Cardiac fibroblast (primary cell): ENCODE measurements at regions not wholly inside any gene's neighbourhood (a gene's known extent, or its start where the extent isn't known, plus 50 kb on each side); places are given as distances from the start of the nearest gene placed in this dataset.
"Not testable (repeated sequence)": the region's sequence is repeated elsewhere in the genome, so short reads cannot be mapped to it uniquely, and the experiment has no call there.

ENCODE experiments used
- DNase-seq, 2 donors: peaks; one replicate each; pipeline versions ENCODE4 v3.0.0 to v3.0.0-alpha.2; 2010; ENCODE audit warnings: low read depth in 2 of 2
- H3K4me3 ChIP-seq, 2 donors: replicated peaks in 1 of 2; 1 replicate in 1 of 2; 2 replicates in 1 of 2; pipeline ENCODE4 v1.5.1; 2011; ENCODE audit warnings: low read depth in 2 of 2, low read length in 2 of 2, mild to moderate bottlenecking in 2 of 2, moderate library complexity in 1 of 2
- TF ChIP-seq, protein P1 (sequence below): IDR thresholded peaks from one replicate; pipeline ENCODE4 v1.5.1; 2011; ENCODE audit warnings: low read depth, mild to moderate bottlenecking, low read length, inconsistent platforms

DNA sequence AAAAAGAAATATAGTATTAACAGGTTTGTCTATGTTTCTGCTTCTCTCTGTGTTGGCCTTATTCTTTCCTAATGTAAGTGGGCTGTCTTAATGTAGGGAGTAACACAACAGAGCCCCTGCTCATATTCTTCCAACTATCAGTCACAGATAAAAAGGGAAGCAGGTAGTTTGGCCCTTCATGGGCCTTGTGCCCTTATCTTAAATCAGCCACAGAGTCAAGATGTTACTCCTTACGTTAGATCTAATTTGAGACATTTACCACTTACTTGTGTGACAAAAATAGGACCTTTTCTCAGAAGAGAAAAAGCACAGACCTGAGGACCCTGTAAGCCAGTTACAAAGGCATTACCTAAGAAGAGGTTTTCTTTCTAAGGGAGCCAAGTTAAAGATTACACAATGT is 589.0 kb downstream of the GRXCR1 start:
- TF ChIP-seq, protein P1, sequence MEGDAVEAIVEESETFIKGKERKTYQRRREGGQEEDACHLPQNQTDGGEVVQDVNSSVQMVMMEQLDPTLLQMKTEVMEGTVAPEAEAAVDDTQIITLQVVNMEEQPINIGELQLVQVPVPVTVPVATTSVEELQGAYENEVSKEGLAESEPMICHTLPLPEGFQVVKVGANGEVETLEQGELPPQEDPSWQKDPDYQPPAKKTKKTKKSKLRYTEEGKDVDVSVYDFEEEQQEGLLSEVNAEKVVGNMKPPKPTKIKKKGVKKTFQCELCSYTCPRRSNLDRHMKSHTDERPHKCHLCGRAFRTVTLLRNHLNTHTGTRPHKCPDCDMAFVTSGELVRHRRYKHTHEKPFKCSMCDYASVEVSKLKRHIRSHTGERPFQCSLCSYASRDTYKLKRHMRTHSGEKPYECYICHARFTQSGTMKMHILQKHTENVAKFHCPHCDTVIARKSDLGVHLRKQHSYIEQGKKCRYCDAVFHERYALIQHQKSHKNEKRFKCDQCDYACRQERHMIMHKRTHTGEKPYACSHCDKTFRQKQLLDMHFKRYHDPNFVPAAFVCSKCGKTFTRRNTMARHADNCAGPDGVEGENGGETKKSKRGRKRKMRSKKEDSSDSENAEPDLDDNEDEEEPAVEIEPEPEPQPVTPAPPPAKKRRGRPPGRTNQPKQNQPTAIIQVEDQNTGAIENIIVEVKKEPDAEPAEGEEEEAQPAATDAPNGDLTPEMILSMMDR, result no peak
- DNase-seq, result no peak
- no peak overlapping the region for H3K4me3 ChIP-seq

DNA sequence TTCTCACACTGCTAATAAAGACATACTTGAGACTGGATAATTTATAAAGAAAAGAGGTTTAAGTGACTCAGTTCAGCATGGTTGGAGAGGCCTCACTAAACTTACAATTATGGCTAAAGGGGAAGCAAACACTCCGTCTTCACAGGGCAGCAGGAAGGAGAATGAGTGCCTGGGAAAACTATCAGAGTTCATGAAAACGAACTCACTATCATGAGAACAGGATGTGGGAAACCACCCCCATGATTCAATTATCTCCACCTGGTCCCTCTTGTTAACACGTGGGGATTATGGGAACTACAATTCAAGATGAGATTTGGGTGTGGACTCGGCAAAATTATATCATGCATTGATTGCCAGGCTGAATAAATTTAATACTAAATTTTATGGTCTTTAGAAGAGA is 592.7 kb downstream of the GRXCR1 start:
- no peak for DNase-seq
- TF ChIP-seq, protein P1, result no peak

DNA sequence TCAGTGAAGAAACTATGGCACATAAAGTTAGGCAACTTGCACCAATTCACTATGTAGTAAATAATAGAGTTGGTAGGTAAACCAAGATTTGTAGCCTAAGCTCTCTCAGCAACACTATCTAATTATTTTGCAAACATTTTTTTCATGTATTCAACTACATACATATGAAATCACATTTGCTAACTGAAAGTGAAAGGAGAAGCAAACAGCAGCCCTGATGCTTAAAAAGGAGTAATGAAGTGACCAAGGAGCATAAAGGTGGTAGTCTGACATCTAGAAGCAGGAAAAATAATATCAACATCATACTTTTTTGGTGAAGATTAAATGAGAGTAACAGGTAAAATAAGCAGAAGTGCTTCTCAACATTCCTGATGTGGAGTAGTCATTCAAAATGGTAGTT is 603.7 kb downstream of the GRXCR1 start:
- DNase-seq, result no peak
- no peak overlapping the region for H3K4me3 ChIP-seq
- TF ChIP-seq, protein P1, result no peak

More for the DNA sequence above, 592.7 kb downstream of the GRXCR1 start:
- no peak overlapping the region for H3K4me3 ChIP-seq

DNA sequence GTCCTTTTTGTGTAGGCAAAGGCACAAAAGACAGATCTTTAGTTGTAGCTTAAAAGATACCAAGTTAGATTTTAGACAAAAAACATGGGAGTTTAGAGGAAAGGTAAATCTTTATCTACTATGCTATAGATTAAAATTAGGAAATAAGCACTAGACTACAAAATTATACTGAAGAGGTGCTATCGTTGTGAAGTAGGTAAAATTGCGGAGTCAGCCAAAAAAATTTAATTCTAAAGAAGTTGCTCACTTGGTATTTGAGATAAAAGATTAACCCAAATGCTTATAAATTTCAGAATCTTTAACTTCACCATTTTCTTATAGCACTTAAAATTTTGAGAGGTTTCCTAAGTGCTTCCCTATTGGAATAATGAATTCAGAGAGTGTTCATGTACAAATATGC is 604.1 kb downstream of the GRXCR1 start:
- no peak for DNase-seq
- TF ChIP-seq, protein P1, result no peak
- no peak overlapping the region for H3K4me3 ChIP-seq

DNA sequence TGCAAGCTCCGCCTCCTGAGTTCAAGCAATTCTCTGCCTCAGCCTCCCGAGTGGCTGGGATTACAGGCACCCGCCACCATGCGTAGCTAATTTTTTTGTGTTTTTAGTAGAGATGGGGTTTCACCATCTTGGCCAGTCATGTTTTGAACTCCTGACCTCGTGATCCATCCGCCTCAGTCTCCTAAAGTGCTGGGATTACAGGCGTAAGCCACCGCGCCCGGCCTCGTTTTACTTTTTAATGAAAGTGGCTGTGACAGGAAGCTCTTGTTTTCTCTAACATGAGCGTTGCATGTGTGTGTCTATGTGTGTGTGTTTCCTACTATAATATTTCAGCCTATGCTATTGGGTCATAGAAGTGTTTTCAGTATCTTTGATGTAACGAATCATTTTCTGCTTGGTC is 613.3 kb downstream of the GRXCR1 start:
- H3K4me3 ChIP-seq, DNase-seq: not testable (repeated sequence)

DNA sequence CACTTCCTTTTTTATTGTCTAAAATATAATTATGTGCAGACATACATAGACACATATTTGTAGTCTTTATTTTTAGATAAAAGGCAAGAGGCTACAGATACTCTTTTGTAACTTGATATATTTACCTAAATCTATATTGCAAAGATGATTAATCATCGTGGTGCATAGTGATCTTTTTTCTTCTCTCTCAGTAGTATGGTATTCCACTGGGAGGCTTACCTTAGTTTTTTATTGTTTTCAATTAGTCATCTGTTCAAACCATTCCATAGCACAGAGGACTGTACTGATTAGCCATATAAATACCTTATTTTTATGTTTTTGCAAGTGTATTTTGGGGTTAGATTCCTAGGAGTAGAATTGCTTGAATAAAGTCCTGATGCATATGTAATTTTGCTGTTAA is 619.7 kb downstream of the GRXCR1 start:
- no peak for DNase-seq
- TF ChIP-seq, protein P1, result no peak
- no peak overlapping the region for H3K4me3 ChIP-seq

DNA sequence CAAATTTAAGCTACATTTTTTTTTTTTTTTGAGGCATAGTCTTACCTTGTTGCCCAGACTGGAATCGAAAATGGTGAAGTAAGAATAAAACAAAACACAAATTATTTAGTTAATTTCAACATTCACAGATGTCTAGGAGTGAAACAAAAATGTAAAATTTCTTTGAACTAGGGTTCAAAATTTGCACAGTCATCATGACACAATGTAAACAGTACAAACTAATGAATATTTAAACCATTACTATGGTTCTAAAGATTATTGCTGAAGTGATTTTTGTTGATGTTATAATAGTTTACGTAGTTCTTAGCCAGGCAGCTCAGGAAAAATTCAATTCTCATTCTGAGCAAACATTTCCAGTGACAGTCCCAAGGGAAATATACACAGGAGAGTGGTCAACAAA is 633.1 kb downstream of the GRXCR1 start:
- no peak overlapping the region for H3K4me3 ChIP-seq
- DNase-seq, result no peak
- TF ChIP-seq, protein P1, result no peak
